ENCODE measurements at regions not wholly inside any gene's neighbourhood (a gene's known extent, or its start where the extent isn't known, plus 50 kb on each side); places are given as distances from the start of the nearest gene placed in this dataset.

GRCh38 chr2:8316356-8316755, 365.5 kb upstream of the ID2 start:
- TF ChIP-seq POLR2A (IDR thresholded peaks at IDR 0.05; ENCODE audit: low read depth) (no peak), CTCF (IDR thresholded peaks at IDR 0.05) (no peak)

Data from esophagus muscularis mucosa (tissue), 3 donors.